ENCODE measurements at regions not wholly inside any gene's neighbourhood (a gene's known extent, or its start where the extent isn't known, plus 50 kb on each side); places are given as distances from the start of the nearest gene placed in this dataset.
"Not testable (repeated sequence)": the region's sequence is repeated elsewhere in the genome, so short reads cannot be mapped to it uniquely, and the experiment has no call there.

GRCh38 chr2:194697439-194697838 lies 959.6 kb upstream of the SLC39A10 start:
- Histone ChIP-seq H3K27me3 (no peaks in the 10 kb centered on the region), H3K27ac (no peak overlapping the region), H3K9me3 (ENCODE audit: low read depth) (no peaks in the 10 kb centered on the region), H3K4me1 (ENCODE audit: low read depth) (no peaks in the 10 kb centered on the region), H3K4me3 (no peak overlapping the region), H3K36me3 (no peaks in the 10 kb centered on the region)
- TF ChIP-seq CTCF (IDR thresholded peaks at IDR 0.05; ENCODE audit: low read depth, low read length): no peak
- DNase-seq (ENCODE audit: low read depth in 1 of 2, low spot score in 1 of 2): no peak

GRCh38 chr2:194696690-194697089 lies 960.3 kb upstream of the SLC39A10 start:
- Histone ChIP-seq H3K4me1 (ENCODE audit: low read depth) (no peaks in the 10 kb centered on the region), H3K4me3 (no peak overlapping the region), H3K36me3 (no peaks in the 10 kb centered on the region), H3K27me3 (no peaks in the 10 kb centered on the region), H3K27ac (no peak overlapping the region), H3K9me3 (ENCODE audit: low read depth) (no peaks in the 10 kb centered on the region)
- no peak for DNase-seq (ENCODE audit: low read depth in 1 of 2, low spot score in 1 of 2)
- no peak for TF ChIP-seq CTCF (IDR thresholded peaks at IDR 0.05; ENCODE audit: low read depth, low read length)

GRCh38 chr2:194686569-194686968 lies 970.5 kb upstream of the SLC39A10 start:
- no peak for DNase-seq (ENCODE audit: low read depth in 1 of 2, low spot score in 1 of 2)

GRCh38 chr2:194674043-194674442 lies 983.0 kb upstream of the SLC39A10 start:
- Histone ChIP-seq H3K27me3 (no peaks in the 10 kb centered on the region), H3K27ac (no peak overlapping the region), H3K4me3 (no peak overlapping the region), H3K9me3 (ENCODE audit: low read depth) (no peaks in the 10 kb centered on the region), H3K36me3 (no peaks in the 10 kb centered on the region), H3K4me1 (ENCODE audit: low read depth) (no peaks in the 10 kb centered on the region)
- no peak for TF ChIP-seq CTCF (IDR thresholded peaks at IDR 0.05; ENCODE audit: low read depth, low read length)
- DNase-seq (ENCODE audit: low read depth in 1 of 2, low spot score in 1 of 2): no peak

More at GRCh38 chr2:194686569-194686968, 970.5 kb upstream of the SLC39A10 start:
- Histone ChIP-seq H3K9me3 (ENCODE audit: low read depth) (no peaks in the 10 kb centered on the region), H3K4me1 (ENCODE audit: low read depth) (no peaks in the 10 kb centered on the region), H3K27me3 (no peaks in the 10 kb centered on the region), H3K36me3 (no peaks in the 10 kb centered on the region), H3K4me3 (no peak overlapping the region), H3K27ac (no peak overlapping the region)
- TF ChIP-seq CTCF (IDR thresholded peaks at IDR 0.05; ENCODE audit: low read depth, low read length): no peak

GRCh38 chr2:194672994-194673393 lies 984.0 kb upstream of the SLC39A10 start:
- no peak for DNase-seq (ENCODE audit: low read depth in 1 of 2, low spot score in 1 of 2)
- no peak overlapping the region for H3K4me3 ChIP-seq
- H3K27me3 ChIP-seq: no peaks in the 10 kb centered on the region
- TF ChIP-seq CTCF (IDR thresholded peaks at IDR 0.05; ENCODE audit: low read depth, low read length): no peak
- H3K4me1 ChIP-seq (ENCODE audit: low read depth): no peaks in the 10 kb centered on the region
- H3K36me3 ChIP-seq: no peaks in the 10 kb centered on the region
- no peak overlapping the region for H3K27ac ChIP-seq
- H3K9me3 ChIP-seq (ENCODE audit: low read depth): no peaks in the 10 kb centered on the region

- H3K4me1 ChIP-seq (ENCODE audit: low read depth): no peaks in the 10 kb centered on the region
- no peaks in the 10 kb centered on the region for H3K36me3 ChIP-seq
- H3K27ac ChIP-seq: no peak overlapping the region
- no peak overlapping the region for H3K4me3 ChIP-seq
- no peaks in the 10 kb centered on the region for H3K27me3 ChIP-seq
- no peak for TF ChIP-seq CTCF (IDR thresholded peaks at IDR 0.05; ENCODE audit: low read depth, low read length)
- H3K9me3 ChIP-seq (ENCODE audit: low read depth): no peaks in the 10 kb centered on the region
- DNase-seq (ENCODE audit: low read depth in 1 of 2, low spot score in 1 of 2): no peak
Measured at GRCh38 chr2:194661431-194661830, 995.6 kb upstream of the SLC39A10 start.

- H3K36me3 ChIP-seq; H3K4me3 ChIP-seq; H3K27ac ChIP-seq; H3K4me1 ChIP-seq (ENCODE audit: low read depth); H3K27me3 ChIP-seq; H3K9me3 ChIP-seq (ENCODE audit: low read depth); DNase-seq (ENCODE audit: low read depth in 1 of 2, low spot score in 1 of 2): not testable (repeated sequence)
Measured at GRCh38 chr2:194639057-194639456, 1018.0 kb upstream of the SLC39A10 start.
